HG02973 (cell line): ENCODE measurements at regions not wholly inside any gene's neighbourhood (a gene's known extent, or its start where the extent isn't known, plus 50 kb on each side); places are given as distances from the start of the nearest gene placed in this dataset.

Source experiments
- ATAC-seq: cut with Tn5 transposase; IDR thresholded peaks from one replicate; pipeline ENCODE4 v1.9.1; 2021; ENCODE audit warnings: moderate library complexity; ENCODE audit not compliant: unreplicated experiment

DNA sequence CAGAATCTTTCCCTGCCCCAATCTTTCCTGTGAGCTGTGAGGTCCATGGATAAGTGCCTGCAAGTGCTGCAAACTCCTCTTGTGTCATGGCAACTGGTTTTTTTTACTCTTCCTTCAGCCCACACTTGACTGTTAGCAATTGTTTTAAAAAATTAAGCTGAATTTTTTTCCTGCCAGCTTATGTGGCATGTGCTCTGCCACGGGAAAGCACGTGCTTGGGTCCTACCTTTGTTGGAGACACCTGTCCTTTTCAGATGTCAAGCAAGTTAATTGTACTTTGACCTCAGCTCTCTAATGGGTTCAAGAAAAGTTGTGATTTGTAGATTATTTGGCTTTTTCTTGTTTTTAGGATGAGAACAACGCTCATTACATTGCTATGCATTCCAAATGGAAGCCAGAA is 398.5 kb downstream of the NUF2 start:
- no peak for ATAC-seq

DNA sequence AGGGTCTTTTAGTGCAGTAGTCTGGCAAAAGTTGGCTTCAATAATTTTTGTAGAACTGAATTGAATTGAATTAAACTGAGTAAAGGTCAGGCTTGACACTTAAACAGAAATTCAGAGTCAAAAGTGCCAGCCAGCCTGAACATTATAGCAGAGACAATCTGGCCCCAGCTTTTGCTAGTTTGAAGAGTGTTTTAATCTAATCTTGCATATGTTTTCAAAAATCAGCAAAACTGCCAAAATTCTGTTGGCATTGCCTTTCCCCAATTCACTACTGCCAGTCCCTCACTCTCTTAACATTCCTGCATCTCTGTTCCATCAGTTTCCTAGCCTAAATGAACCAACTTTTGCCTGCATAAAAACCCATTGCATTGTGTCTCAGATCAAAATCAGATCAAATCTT is 403.8 kb downstream of the NUF2 start:
- no peak for ATAC-seq

DNA sequence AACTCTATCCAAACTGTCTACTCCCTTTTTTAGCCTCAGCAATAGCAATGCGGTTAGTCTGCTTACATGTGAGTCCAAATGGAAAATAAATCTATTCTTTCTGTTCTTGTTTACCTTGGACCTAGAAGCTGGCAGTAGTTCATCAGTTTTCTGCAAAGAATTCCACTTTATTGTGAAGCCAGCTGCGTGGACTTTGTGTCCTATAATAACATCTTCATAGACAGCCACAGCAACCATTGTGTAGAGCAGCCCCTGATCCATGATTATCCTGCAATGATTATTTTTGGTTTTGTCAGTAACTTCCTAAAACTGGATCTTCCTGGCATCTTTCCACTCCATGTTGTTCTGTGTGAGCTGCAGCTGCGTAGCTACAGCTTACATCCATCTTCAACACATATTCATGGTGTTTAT is 408.7 kb downstream of the NUF2 start:
- no peak for ATAC-seq

DNA sequence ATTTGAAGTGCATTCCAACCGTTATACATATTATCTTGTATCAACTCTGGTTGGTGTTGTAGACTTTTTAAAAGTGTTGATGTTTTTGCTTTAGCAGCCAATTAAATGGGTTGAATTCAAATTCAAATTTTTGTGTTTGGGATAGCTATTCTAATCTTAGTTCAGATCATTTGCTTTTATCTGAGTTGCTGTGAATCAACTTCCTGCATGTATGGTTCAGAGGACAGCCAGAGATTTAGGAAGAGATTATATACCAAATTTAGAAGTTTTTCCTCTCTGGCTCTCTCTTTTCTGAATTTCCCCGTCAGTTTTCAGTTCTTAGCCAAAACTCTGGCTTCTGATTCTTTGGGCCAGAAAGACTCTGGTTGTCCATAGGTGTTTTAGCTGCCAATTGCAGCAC is 415.5 kb downstream of the NUF2 start:
- no peak for ATAC-seq

DNA sequence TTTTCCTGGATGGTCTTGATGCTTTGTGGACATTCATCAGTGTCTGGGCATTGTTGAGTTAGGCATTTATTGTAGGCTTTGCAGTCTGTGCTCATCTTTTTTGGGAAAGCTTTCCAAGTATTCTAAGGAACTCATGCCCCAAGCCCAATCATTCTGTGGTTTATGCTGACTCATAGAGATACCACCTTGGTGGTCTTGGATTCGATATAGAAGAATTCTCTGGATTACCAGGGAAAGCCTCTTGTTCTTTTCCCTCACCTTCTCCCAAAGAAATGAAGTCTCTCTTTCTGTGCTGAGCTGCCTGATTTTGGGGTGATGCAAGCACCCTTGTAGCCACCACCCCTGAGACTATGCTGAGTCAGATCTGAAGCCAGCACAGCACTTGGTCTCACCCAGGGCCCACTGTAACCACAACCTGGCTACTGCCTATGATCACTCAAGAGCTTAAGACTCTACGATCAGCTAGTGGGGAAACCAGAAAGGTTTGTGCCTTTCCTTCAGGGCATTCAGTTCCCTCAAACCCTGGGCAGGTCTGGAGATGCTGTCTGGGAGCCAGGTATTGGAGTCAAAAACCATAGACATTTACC is 422.6 kb downstream of the NUF2 start:
- no peak for ATAC-seq

DNA sequence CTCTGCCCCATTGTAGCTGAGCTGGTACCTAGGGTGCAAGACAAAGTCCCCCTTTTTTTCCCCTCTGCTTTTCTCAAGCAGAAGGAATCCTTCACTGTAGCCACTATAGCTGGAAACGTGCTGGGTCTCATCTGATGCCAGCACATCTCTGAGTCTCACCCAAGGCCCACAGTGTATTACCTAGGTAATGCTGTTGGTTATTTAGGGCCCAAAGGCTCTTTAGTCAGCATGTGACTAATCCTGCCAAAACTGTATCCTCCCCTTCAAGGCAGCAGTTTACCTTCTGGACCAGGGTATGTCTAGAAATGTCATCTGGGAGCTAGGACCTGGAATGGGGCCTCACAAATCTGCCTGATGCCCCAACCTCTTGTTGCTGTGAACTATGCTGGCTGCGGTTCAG is 423.4 kb downstream of the NUF2 start:
- no peak for ATAC-seq

DNA sequence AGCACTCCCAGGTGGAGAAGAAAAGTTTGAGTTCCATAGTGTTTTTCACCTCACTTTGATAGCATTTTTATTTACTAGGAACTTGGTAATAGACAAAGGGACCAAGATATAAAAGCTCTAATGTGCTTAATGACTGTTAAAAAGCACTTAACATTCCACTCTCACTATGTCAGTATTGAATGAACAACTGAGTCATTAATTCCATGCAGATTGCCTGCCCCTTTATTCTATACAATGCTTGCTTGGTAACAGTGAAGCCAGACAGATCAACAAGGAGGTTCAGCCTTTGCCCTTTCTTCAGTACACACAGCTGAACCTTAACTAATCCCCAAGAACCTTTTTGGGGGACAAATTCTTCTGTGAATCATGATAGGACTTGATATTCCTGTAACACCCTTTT is 425.5 kb downstream of the NUF2 start:
- no peak for ATAC-seq

DNA sequence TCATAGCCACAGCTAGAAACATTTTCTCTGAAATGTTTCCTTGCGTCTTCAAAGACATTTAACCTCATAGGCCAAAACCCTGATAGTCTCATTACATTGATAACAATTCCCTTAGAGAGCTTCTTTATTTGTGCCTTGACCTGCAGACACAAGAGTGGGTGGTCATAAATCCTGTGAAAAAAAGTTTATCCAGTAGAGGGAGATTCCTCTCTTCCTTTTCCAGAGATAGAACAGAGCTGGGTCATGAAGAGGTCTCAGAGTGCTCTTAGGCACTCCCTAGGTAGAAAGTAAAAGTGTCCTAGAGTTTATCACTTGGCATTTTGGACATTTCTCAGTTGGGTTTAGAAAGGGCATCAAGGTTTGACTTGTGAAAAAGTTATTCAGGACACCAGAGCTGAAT is 426.1 kb downstream of the NUF2 start:
- no peak for ATAC-seq

DNA sequence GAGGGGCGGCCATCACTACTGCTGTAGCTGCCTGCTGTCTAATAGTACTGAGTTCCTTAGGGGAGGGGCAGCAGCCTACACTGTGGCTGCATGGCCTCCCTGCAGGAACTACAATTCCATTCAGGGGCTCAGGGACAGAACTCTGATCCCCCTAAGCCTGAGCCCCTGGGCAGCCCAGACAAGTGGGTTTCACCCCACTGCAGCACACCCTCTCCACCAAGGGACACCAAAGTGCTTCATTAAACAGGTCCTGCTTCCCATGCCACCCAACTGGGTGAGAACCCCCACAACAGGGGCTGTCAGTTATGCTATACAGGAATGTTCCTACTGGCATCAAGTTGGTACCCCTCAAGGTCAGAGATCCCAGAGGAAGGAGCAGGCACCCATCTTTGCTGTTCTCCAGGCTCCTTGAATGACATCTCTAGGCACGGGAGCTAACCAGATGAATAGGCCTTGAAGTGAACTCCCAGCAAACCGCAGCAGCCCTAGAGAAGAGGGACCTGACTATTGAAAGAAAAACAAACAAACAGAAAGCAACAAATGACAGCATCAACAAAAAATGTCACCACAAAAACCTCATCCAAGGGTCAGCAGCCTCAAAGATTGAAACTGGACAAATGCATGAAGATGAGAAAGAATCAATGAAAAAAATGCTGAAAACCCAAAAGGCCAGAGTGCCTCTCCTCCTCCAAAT is 437.4 kb downstream of the NUF2 start:
- no peak for ATAC-seq

DNA sequence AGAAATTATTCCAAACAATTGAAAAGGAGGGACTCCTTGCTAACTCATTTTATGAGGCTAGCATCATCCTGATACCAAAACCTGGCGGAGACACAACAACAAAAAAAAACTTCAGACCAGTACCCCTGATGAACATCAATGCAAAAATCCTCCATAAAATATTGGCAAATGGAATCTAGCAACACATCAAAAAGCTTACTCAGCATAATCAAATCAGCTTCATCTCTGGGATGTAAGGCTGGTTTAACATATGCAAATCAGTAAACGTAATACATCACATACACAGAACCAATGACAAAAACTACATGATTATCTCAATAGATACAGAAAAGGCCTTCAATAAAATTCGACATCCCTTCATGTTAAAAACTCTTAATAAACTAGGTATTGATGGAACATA is 440.1 kb downstream of the NUF2 start:
- ATAC-seq = no peak

DNA sequence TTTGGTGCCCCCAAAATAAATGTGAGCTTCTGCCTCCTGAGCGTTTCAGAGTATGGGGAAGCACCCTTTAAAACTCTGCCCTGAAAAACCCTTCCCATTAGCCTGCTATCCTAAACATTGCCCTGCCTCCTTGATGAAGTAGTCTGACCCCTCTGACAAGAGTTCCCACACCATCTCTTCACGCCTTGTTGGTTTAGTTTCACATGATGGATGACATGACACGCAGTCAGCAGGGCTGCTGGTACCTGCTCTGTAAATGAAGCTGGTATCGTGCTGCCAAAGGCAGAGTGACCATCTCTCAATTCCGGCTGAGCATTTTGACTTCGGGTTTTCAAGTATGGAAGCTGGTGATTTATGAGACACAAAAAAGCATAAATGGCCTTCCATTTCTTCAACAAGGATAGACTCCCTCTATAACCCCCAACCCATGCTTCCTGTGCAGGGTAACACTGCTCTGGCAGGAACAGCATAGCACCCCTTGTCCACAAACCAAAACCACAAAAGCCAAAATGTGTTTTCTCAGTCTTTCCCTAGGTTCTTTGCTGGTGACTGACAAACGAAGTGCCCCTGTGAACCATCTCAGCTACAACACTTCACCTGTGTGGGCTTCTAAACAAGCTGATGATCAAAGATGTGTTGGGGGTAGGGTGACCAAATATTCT is 444.6 kb downstream of the NUF2 start:
- no peak for ATAC-seq

DNA sequence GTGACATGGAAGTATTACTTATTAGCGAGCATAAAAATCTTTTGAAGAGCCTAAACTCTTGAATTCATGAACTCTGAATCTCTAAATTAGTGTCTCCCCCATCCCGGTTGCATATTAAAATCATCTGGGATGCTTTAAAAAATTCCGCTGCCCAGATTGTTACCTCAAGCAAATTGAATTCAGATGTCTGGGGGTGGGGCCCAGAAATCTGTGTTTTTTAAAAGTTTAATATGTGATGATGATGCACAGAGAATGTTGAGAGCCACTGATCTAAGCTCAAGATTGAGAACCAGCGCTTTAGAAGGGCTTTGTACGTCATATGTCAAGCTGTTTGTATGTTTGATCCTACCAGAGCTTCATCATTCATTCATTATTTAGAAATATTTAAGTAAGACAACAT is 446.8 kb downstream of the NUF2 start:
- no peak for ATAC-seq

DNA sequence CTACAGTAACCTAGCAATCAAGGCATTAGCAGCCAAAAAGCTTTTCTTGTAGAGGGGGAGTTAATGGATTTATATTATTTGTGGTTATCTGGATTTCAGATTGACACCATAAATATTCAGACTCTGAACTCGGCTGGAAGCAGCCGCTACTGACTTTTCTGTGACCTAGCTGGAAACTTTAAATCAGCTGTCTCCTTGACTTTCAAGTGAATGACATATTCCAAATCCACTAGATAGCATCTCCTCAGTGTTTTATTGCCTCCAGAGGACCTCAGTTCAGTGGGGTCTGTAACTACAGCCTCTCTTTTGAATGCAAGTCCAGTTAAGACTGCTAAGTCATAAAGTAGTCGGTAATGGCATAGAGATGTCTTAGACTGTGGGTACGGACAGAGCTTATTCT is 448.5 kb downstream of the NUF2 start:
- no peak for ATAC-seq

DNA sequence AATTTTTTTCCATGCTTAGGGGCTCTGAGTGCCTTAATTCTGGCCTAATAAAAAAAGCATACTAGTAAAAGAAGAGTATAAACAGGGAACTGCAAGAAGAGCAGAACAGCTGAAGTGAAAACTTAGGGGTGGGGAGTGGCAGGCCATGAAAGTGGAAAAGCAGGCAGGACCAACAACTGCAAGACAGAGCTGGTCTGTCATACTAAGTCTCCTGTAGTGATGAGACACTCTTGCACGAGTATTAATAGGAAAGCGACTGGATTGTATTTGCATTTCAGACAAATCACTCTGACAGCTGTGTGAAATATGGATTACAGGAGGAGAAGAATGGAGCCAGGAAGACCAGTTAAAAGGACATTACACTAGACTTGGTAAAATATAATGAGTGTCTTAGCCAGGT is 449.9 kb downstream of the NUF2 start:
- no peak for ATAC-seq

DNA sequence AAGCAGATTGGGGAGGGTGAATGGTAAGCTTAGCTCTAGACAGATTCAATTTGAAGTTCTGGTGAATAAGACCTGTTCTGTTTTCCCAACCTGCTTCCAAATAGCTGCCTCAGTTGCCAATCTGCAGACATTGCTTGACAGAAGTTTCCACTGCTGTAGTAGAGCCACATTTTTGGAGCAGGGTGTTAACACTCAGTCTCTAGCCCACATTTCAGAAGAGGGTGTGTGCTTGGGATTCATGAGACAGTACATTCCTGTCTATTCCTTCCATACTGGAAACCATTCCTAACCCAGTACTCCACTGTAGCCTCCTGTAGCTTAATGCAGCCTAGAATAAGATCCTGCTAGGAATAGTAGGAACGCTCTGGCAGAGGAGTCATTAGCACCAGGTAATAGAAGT is 450.5 kb downstream of the NUF2 start:
- ATAC-seq = no peak

DNA sequence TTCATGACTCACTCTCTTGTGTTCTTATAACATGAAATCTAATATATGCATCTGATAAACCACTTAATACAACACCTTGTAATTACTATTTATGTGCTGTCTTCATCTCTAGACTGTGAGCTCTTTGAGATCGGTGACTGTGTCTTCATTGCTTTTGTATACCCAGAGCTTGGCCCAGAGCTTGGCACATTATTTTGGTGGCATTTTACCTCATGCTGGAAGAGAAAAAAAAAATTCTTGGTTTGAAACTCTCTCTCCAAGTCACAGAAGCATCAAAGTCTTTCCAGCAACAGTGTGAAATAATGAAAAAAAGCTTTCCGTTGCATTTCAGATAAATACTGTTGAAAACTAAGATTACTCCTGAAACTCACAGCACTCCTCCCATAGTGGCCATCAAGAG is 451.6 kb downstream of the NUF2 start:
- no peak for ATAC-seq

DNA sequence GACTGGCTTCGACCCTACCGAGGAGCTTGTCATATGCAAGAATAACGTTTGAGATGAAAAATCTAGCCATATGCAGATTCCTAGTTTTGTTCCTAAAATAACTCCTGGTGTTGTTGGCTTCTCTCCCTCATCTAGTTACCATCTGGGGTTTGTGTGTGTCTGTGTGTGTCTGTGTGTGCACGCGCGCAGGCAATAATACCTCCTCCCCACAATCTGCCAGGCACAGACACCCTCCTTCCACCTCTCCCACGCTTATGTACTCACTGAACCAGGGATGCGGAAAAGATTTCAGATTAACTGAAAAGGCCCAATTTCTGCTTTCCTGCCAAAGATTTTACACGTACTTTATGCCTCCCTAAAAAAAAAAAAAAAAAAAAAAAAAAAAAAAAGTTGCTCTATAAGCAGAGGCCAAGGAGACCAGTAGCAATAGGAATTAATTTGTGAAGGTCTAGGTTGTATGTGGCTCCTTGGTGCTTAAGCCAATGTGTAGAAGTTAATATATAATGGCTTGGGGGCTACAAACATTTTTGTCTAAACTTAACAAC is 452.7 kb downstream of the NUF2 start:
- no peak for ATAC-seq

DNA sequence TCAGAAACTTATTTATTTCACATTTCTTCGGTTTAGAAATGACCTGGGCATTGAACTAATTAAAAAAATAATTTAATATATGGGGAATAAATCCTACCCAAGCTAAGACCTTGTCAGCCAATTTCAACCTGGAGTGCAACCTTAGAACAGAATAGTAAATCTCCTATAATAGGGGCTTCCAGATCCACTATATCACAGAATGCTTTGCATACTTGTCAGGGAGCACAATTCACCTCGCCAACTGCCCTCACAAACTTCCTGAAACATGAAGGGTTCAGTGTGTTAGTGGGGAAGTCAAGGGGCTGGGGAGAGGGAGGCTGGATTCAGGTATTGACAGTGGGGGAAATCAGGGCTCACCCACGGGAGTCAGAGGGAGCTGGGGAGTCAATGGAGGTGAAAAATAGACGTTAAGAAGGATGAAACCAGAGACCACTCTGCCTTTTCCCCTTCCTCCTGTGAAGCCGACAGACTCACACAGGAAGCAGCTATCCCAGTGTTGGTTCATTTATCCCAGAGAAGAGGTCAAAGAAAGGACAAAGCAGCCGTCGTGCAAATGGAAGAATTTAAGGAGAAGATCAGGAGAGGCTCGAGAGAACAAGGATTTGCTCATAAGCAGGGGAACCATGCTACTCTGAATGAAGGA is 453.3 kb downstream of the NUF2 start:
- no peak for ATAC-seq

DNA sequence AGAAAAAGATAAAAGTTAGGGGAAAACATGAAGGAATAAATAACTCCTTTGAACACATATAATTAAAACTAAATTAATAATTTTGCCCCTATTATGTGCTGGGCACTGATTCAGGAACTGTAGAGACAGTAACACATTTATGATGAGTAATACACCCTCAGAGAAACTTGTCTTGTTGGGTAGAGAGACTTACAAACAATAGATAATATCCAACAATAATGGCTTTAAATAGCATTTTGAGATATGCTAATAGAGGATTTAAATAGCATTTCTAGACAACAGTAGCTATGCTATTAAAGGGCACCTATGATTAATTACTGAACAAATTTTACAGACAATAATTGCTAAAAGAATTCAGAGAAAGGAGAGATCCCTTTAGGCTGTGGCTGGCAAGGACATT is 455.5 kb downstream of the NUF2 start:
- no peak for ATAC-seq

DNA sequence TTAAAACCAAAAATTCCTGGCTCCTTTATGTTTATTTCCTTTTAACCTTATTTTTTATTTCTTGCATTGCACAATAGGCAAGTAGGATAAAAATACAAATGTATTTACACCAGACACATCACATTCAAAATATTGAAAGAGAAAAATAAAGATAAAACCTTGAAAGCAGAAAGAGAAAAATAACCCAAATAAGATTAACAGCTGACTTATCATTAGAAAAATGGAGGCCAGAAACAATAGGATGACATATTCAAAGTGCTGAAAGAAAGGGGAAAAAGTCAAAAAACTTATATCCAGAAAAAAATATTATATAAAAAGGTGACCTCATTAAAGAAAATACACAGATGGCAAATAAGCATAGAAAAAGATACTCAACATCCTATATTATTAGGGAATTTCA is 459.4 kb downstream of the NUF2 start:
- no peak for ATAC-seq

DNA sequence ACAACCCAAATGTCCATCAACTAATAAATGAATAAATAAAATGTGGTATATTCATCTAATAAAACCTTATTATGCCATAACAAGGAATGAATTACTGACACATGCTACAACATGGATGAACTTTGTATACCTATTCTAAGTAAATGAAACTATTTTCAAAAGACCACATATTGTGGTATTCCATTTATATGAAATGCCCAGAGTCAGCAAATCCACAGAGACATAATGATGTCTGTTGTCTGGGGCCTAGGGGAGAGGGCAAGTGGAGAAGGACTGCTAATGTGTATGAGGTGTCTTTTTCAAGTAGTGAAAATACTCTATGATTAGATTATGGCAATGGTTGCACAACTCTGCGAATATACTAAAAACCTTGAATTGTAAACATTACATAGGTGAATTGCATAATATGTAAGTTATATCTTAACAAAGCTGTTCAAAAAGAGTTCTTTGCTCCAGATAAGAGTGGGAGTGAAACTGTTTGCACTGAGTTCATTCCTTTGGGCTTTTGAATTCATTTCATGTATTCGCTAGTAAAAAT is 464.2 kb downstream of the NUF2 start:
- no peak for ATAC-seq

DNA sequence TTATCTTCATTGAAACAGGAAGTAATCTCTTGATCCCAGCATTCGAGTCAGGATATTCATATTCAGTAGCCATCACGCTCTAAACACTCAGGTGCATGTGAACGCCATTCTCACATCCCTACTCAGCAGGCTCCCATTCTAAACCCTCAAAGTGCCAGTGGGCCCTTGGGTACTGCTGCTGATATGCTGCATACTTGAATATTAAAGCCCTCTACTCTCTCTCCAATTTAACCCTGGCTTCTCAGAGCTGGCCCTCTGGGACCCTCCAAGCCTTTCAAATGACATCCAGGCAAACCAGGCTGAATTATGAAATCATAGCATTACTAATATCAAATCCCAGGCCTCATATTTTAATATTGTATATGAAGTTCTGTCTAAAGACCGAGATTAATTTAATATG is 468.2 kb downstream of the NUF2 start:
- no peak for ATAC-seq
